Upper lobe of right lung (tissue), 1 donor: ENCODE measurements at regions not wholly inside any gene's neighbourhood (a gene's known extent, or its start where the extent isn't known, plus 50 kb on each side); places are given as distances from the start of the nearest gene placed in this dataset.

ENCODE experiments used
- ATAC-seq: fragments of 200-7000 bp; cut with Tn5 transposase; one replicate; pipeline ENCODE4 v1.9.1; 2020; ENCODE audit warnings: mild to moderate bottlenecking, moderate library complexity
- DNase-seq: peaks from one replicate; pipeline ENCODE4 v3.0.0-alpha.2; 2020
- H3K27ac ChIP-seq: fragments of 200-600 bp; one replicate; pipeline ENCODE4 v1.8.0; 2022
- H3K27me3 ChIP-seq: fragments of 200-600 bp; one replicate; pipeline ENCODE4 v1.8.0; 2022; ENCODE audit warnings: mild to moderate bottlenecking
- H3K36me3 ChIP-seq: fragments of 200-600 bp; one replicate; pipeline ENCODE4 v1.8.0; 2022
- H3K4me1 ChIP-seq: fragments of 200-600 bp; one replicate; pipeline ENCODE4 v1.8.0; 2022
- H3K4me3 ChIP-seq: fragments of 200-600 bp; one replicate; pipeline ENCODE4 v1.8.0; 2022; ENCODE audit warnings: mild to moderate bottlenecking
- H3K9me3 ChIP-seq: fragments of 200-600 bp; one replicate; pipeline ENCODE4 v1.8.0; 2022
- CTCF ChIP-seq: fragments of 200-600 bp; IDR thresholded peaks from one replicate; pipeline ENCODE4 v1.8.0; 2022; ENCODE audit warnings: antibody characterized with exemption
- intact Hi-C: fragments of 100-400 bp; cut with DNase I; formaldehyde crosslinking; loops from one replicate; pipeline ENCODE4 v1.11.0; 2022
- donor health status: DM: no; HTN: yes; CAD: no; lungs with severe emphysema.

GRCh38 chr6:145068577-145068976 lies 666.7 kb downstream of the EPM2A start:
- ATAC-seq (no peak), DNase-seq (no peak)
- H3K9me3 ChIP-seq, result no peaks in the 10 kb centered on the region
- intact Hi-C loops, result no loop called here
- H3K4me3 ChIP-seq, result no peak overlapping the region
- H3K27me3 ChIP-seq, result no peaks in the 10 kb centered on the region
- no peak overlapping the region for H3K27ac ChIP-seq
- no peak for TF ChIP-seq CTCF
- H3K36me3 ChIP-seq, result no peaks in the 10 kb centered on the region
- no peaks in the 10 kb centered on the region for H3K4me1 ChIP-seq

GRCh38 chr6:145069966-145070365 lies 665.4 kb downstream of the EPM2A start:
- no peak for TF ChIP-seq CTCF
- ATAC-seq (no peak), DNase-seq (no peak)
- Histone ChIP-seq H3K4me3 (no peak overlapping the region), H3K9me3 (no peaks in the 10 kb centered on the region), H3K4me1 (no peaks in the 10 kb centered on the region), H3K27ac (no peak overlapping the region), H3K27me3 (no peaks in the 10 kb centered on the region), H3K36me3 (no peaks in the 10 kb centered on the region)
- intact Hi-C loops, result no loop called here

- Histone ChIP-seq H3K4me3 (no peak overlapping the region), H3K4me1 (no peaks in the 10 kb centered on the region), H3K27me3 (no peaks in the 10 kb centered on the region), H3K27ac (no peak overlapping the region), H3K9me3 (no peaks in the 10 kb centered on the region), H3K36me3 (no peaks in the 10 kb centered on the region)
- DNase-seq (no peak), ATAC-seq (no peak)
- TF ChIP-seq CTCF, result no peak
- intact Hi-C loops, result no loop called here
These were observed 664.5 kb downstream of the EPM2A start for GRCh38 chr6:145070791-145071190.

- H3K4me1 ChIP-seq, result no peaks in the 10 kb centered on the region
- no peaks in the 10 kb centered on the region for H3K27me3 ChIP-seq
- intact Hi-C loops, result no loop called here
- H3K9me3 ChIP-seq, result no peaks in the 10 kb centered on the region
- TF ChIP-seq CTCF, result no peak
- DNase-seq (no peak), ATAC-seq (no peak)
- H3K4me3 ChIP-seq, result no peak overlapping the region
- no peaks in the 10 kb centered on the region for H3K36me3 ChIP-seq
- H3K27ac ChIP-seq, result no peak overlapping the region
These were observed 663.5 kb downstream of the EPM2A start for GRCh38 chr6:145071836-145072235.

- Histone ChIP-seq H3K4me1 (no peaks in the 10 kb centered on the region), H3K9me3 (no peaks in the 10 kb centered on the region), H3K27ac (no peak overlapping the region), H3K36me3 (no peaks in the 10 kb centered on the region), H3K27me3 (no peaks in the 10 kb centered on the region), H3K4me3 (no peak overlapping the region)
- intact Hi-C loops, result no loop called here
- no peak for ATAC-seq
- DNase-seq, result no peak
- TF ChIP-seq CTCF, result no peak
These were observed 661.5 kb downstream of the EPM2A start for GRCh38 chr6:145073811-145074210.

- TF ChIP-seq CTCF, result no peak
- DNase-seq, result no peak
- H3K27me3 ChIP-seq, result no peaks in the 10 kb centered on the region
- no peaks in the 10 kb centered on the region for H3K4me1 ChIP-seq
- H3K9me3 ChIP-seq, result no peaks in the 10 kb centered on the region
- no peak overlapping the region for H3K27ac ChIP-seq
- H3K36me3 ChIP-seq, result no peaks in the 10 kb centered on the region
- no peak overlapping the region for H3K4me3 ChIP-seq
- ATAC-seq, result no peak
- intact Hi-C loops, result no loop called here
These were observed 660.5 kb downstream of the EPM2A start for GRCh38 chr6:145074805-145075204.
